Body of pancreas (tissue), 4 donors: ENCODE measurements at regions not wholly inside any gene's neighbourhood (a gene's known extent, or its start where the extent isn't known, plus 50 kb on each side); places are given as distances from the start of the nearest gene placed in this dataset.

Source experiments
- POLR2A ChIP-seq, 3 donors: fragments of 450-650 bp; IDR thresholded peaks; one replicate each; pipeline ENCODE4 v1.6.1; 2016; ENCODE audit warnings: antibody characterized with exemption in 3 of 3, mild to moderate bottlenecking in 2 of 3
- TF ChIP-seq, protein P1 (sequence below), 7 experiments: fragments of 450-650 bp in 4 of 7; fragments of 200-600 bp in 3 of 7; sonication (generic) in 3 of 7; IDR thresholded peaks; one replicate each; pipeline ENCODE4 v1.5.1; 2016 to 2019; ENCODE audit warnings: antibody characterized with exemption in 7 of 7

GRCh38 chr15:39323157-39323556 lies 257.7 kb upstream of the THBS1 start:
- TF ChIP-seq POLR2A (IDR thresholded peaks at IDR 0.05) = no peak
- TF ChIP-seq, protein P1, sequence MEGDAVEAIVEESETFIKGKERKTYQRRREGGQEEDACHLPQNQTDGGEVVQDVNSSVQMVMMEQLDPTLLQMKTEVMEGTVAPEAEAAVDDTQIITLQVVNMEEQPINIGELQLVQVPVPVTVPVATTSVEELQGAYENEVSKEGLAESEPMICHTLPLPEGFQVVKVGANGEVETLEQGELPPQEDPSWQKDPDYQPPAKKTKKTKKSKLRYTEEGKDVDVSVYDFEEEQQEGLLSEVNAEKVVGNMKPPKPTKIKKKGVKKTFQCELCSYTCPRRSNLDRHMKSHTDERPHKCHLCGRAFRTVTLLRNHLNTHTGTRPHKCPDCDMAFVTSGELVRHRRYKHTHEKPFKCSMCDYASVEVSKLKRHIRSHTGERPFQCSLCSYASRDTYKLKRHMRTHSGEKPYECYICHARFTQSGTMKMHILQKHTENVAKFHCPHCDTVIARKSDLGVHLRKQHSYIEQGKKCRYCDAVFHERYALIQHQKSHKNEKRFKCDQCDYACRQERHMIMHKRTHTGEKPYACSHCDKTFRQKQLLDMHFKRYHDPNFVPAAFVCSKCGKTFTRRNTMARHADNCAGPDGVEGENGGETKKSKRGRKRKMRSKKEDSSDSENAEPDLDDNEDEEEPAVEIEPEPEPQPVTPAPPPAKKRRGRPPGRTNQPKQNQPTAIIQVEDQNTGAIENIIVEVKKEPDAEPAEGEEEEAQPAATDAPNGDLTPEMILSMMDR (IDR thresholded peaks at IDR 0.05) = no peak
